ENCODE measurements at regions not wholly inside any gene's neighbourhood (a gene's known extent, or its start where the extent isn't known, plus 50 kb on each side); places are given as distances from the start of the nearest gene placed in this dataset.

DNA sequence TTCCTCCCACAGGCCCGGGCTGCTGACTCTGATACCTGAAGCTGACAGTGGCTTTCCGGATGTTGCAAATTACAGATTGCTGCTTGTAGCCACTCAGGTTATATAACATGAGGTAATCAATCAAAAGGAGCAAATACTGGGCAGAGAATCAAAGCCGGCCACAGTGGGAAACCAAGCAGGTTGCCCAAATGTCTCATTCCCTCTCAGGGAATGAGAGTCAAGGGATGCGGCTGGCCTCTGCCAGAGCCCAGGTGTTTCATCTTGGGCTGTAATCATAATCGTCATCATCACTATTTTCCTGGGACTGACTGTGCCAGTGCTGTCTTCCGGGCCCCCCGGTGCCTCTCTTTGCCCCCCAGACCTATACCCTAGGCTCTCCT, 292.4 kb upstream of the FOXF1 start:
- ChIA-PET CTCF (no interaction called here), POLR2A (no interaction called here)
- no peak for DNase-seq (ENCODE audit: extremely low spot score)
- TF ChIP-seq LEF1 (IDR thresholded peaks at IDR 0.05; ENCODE audit: borderline replicate concordance) = no peak
- TF ChIP-seq, protein P1, sequence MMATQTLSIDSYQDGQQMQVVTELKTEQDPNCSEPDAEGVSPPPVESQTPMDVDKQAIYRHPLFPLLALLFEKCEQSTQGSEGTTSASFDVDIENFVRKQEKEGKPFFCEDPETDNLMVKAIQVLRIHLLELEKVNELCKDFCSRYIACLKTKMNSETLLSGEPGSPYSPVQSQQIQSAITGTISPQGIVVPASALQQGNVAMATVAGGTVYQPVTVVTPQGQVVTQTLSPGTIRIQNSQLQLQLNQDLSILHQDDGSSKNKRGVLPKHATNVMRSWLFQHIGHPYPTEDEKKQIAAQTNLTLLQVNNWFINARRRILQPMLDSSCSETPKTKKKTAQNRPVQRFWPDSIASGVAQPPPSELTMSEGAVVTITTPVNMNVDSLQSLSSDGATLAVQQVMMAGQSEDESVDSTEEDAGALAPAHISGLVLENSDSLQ (IDR thresholded peaks at IDR 0.05) = no peak
- no peak for TF ChIP-seq BHLHE40 (IDR thresholded peaks at IDR 0.05; ENCODE audit: borderline replicate concordance)
- TF ChIP-seq SUZ12 (IDR thresholded peaks at IDR 0.05) = no peak
- no peak for TF ChIP-seq ELF4 (IDR thresholded peaks at IDR 0.05)
- no peak for TF ChIP-seq L3MBTL2 (conservative IDR thresholded peaks at IDR 0.05)
- no peak for TF ChIP-seq ARNT (IDR thresholded peaks at IDR 0.05)
- TF ChIP-seq FOXK2 (IDR thresholded peaks at IDR 0.05) = no peak

DNA sequence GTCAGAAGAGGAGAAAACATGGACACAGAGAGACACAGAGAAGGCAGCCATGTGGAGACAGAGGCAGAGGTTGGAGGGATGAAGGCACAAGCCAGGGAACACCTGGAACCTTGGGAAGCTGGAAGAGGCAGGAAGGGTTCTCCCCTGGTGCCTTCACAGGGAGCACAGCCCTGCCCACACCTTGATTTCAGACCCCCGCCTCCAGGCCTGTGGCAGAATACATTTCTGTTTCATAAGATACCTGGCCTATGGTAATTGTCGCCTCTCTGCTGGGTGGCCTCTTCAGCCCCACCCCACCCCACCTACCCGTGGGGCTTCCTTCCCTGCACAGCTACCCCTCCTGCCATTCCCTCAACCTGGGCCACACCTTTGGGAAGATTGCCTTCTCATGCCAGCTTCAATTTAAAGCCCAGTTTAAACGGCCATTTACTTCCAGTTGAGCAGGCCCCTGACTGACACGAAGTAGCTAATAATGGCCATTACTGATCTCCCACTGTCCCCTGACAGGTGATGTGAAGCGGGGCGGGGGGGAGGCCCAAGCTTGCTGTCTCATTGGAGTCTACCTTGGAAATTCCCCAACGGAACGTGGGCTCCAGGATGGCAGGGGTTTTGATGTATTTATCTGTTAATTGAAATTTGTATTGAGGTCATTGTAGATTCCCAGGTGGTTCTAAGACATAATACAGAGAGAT, 291.7 kb upstream of the FOXF1 start:
- no peak for TF ChIP-seq BHLHE40 (IDR thresholded peaks at IDR 0.05; ENCODE audit: borderline replicate concordance)
- TF ChIP-seq, protein P1 (IDR thresholded peaks at IDR 0.05) = peak; percentile 67; the same call in 1 of the 2 replicates
- no peak for DNase-seq (ENCODE audit: extremely low spot score)
- CTCF ChIA-PET = interaction anchor here (0.6 kb wide), 1 partner anchor 34 kb away, joined by 3 read pairs; no protein-coding TSS in a partner anchor
- POLR2A ChIA-PET = no interaction called here

DNA sequence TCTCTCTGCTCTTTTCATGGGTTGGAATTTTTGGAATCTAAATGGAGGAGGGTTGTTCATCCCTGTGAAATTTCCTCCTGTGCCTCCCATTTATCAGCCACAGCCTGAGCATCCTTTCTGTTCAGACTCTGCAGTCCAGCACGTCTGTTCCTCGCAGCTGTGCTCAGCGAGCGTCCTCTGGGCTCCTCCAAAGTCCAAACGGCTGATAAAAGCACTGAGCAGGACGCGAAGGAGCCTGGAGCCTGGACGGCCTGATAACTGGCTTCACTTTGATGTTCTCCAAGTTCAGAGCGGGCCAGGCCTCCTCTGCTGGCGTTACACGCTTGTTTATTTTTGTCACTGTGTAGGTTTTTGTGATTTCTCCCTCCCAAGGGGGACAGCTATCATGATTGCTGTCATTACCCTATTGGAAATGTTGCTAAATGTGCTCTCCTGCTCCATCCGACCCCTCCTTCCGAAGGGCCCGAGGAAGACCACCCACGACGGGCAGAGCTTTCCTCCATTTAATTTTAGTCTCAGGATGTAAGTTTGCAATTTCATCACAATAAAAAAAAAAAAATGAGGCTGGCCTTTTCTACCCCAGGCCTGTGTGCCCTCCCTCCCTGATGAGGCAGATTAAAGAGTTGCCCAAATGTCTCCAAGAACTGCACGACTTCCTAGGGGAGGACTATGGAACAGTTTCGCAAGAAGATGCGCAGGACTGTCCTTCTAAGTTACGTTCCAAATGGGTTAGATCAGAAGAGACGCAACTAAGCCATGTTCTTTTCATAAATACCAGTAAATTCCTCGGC, 290.5 kb upstream of the FOXF1 start:
- TF ChIP-seq BHLHE40 (IDR thresholded peaks at IDR 0.05; ENCODE audit: borderline replicate concordance) (no peak), HDGF (IDR thresholded peaks at IDR 0.05; ENCODE audit: borderline replicate concordance) (no peak), NFRKB (IDR thresholded peaks at IDR 0.05) (no peak), SUZ12 (IDR thresholded peaks at IDR 0.05) (no peak), LEF1 (IDR thresholded peaks at IDR 0.05; ENCODE audit: borderline replicate concordance) (no peak), CTBP1 (IDR thresholded peaks at IDR 0.05; ENCODE audit: borderline replicate concordance) (no peak), FOXA1 (IDR thresholded peaks at IDR 0.05) (no peak), ZNF384 (IDR thresholded peaks at IDR 0.05) (no peak), L3MBTL2 (conservative IDR thresholded peaks at IDR 0.05) (no peak), TARDBP (IDR thresholded peaks at IDR 0.05) (no peak), FOXM1 (IDR thresholded peaks at IDR 0.05; ENCODE audit: borderline replicate concordance) (no peak), FOXK2 (IDR thresholded peaks at IDR 0.05) (no peak)
- no peak for DNase-seq (ENCODE audit: extremely low spot score)
- POLR2A ChIA-PET = no interaction called here
- CTCF ChIA-PET = no interaction called here

DNA sequence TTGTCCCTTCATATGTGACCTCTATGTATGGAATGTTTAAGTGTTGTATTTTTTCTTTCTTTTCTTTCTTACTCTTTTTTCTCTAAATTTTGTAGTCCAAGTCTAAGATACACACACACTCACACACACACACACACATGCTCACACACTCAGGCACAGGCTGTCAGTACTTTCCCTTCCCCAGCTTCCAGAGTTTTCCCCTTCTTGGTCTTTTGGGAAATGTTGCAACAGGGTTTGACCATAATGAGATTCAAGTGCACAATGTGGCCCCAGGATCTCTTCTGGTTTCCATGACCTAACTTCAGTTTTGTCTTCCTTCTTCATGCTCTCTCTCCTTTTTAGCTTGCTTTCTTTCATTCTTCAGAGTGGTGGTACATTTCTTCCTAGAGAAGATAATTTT, 289.8 kb upstream of the FOXF1 start:
- CTCF ChIA-PET = interaction anchor here (0.7 kb wide), 1 partner anchor 176 kb away, joined by 3 read pairs; no protein-coding TSS in a partner anchor
- TF ChIP-seq NFRKB (IDR thresholded peaks at IDR 0.05) (no peak), HDGF (IDR thresholded peaks at IDR 0.05; ENCODE audit: borderline replicate concordance) (no peak), ZNF384 (IDR thresholded peaks at IDR 0.05) (no peak), ARNT (IDR thresholded peaks at IDR 0.05) (no peak), TARDBP (IDR thresholded peaks at IDR 0.05) (no peak), SP1 (IDR thresholded peaks at IDR 0.05) (no peak), L3MBTL2 (conservative IDR thresholded peaks at IDR 0.05) (no peak), SUZ12 (IDR thresholded peaks at IDR 0.05) (no peak), BHLHE40 (IDR thresholded peaks at IDR 0.05; ENCODE audit: borderline replicate concordance) (no peak), FOXM1 (IDR thresholded peaks at IDR 0.05; ENCODE audit: borderline replicate concordance) (no peak)
- DNase-seq (ENCODE audit: extremely low spot score) = no peak
- POLR2A ChIA-PET = no interaction called here

DNA sequence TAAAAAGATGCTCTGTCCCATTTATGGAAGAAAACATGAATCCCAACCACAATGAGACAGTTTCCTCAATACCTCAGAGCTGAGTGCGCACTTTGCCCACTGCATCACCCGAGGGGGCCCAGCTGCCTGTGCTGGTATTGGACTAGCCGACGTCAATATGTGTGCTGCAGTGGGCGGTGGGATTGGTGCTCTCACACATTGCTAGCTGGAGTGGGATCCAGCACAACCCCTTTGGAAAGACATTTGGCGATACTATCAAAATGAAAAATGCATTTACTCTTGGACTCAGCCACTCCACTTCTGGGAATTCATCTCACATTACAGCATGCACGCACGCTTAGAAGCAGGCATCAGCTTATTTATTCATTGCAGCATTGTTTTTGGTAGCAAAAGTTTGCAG, 289.2 kb upstream of the FOXF1 start:
- no peak for TF ChIP-seq FOXA1 (IDR thresholded peaks at IDR 0.05)
- no peak for TF ChIP-seq ARNT (IDR thresholded peaks at IDR 0.05)
- TF ChIP-seq NFRKB (IDR thresholded peaks at IDR 0.05) = no peak
- no peak for TF ChIP-seq FOXK2 (IDR thresholded peaks at IDR 0.05)
- no peak for TF ChIP-seq CTBP1 (IDR thresholded peaks at IDR 0.05; ENCODE audit: borderline replicate concordance)
- TF ChIP-seq LEF1 (IDR thresholded peaks at IDR 0.05; ENCODE audit: borderline replicate concordance) = no peak
- TF ChIP-seq, protein P1 (IDR thresholded peaks at IDR 0.05) = no peak
- no peak for TF ChIP-seq FOXM1 (IDR thresholded peaks at IDR 0.05; ENCODE audit: borderline replicate concordance)
- TF ChIP-seq BHLHE40 (IDR thresholded peaks at IDR 0.05; ENCODE audit: borderline replicate concordance) = no peak
- no peak for TF ChIP-seq ELF4 (IDR thresholded peaks at IDR 0.05)
- no peak for TF ChIP-seq L3MBTL2 (conservative IDR thresholded peaks at IDR 0.05)
- TF ChIP-seq TARDBP (IDR thresholded peaks at IDR 0.05) = no peak
- no peak for TF ChIP-seq SP1 (IDR thresholded peaks at IDR 0.05)
- no peak for TF ChIP-seq HDGF (IDR thresholded peaks at IDR 0.05; ENCODE audit: borderline replicate concordance)
- TF ChIP-seq SUZ12 (IDR thresholded peaks at IDR 0.05) = no peak
- ChIA-PET CTCF (interaction anchor here (0.7 kb wide), 1 partner anchor 177 kb away, joined by 3 read pairs; no protein-coding TSS in a partner anchor), POLR2A (no interaction called here)
- no peak for DNase-seq (ENCODE audit: extremely low spot score)

DNA sequence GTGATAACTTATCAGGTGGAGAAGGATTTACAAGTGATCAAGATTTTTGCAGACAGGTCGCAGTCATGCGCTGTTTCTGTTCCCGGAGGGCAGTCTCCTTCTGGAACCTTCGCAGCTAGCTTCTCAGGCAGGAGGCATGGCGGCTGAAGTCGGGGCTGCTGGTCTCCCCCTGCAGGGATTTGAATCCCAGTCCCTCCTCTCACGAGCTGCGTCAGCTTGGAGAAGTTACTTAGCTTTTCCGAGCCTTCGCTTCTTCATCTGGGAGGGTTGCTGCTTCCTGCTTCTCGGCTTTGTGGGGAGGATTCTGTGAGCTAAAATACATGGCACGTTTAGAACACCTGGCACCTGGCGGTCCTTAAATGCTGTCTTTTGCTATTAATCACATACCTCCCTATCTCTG, 287.8 kb upstream of the FOXF1 start:
- CTCF ChIA-PET = no interaction called here
- TF ChIP-seq ARNT (IDR thresholded peaks at IDR 0.05) (no peak), FOXK2 (IDR thresholded peaks at IDR 0.05) (no peak), FOXM1 (IDR thresholded peaks at IDR 0.05; ENCODE audit: borderline replicate concordance) (no peak), FOXA1 (IDR thresholded peaks at IDR 0.05) (no peak), L3MBTL2 (conservative IDR thresholded peaks at IDR 0.05) (no peak), SP1 (IDR thresholded peaks at IDR 0.05) (no peak)
- DNase-seq (ENCODE audit: extremely low spot score) = no peak
- POLR2A ChIA-PET = no interaction called here
